Left lung (tissue), 4 donors: ENCODE measurements at regions not wholly inside any gene's neighbourhood (a gene's known extent, or its start where the extent isn't known, plus 50 kb on each side); places are given as distances from the start of the nearest gene placed in this dataset.

ENCODE experiments used
- ATAC-seq: fragments of 200-7000 bp; cut with Tn5 transposase; one replicate; pipeline ENCODE4 v1.9.1; 2020; ENCODE audit warnings: moderate library complexity
- DNase-seq, 4 donors: peaks; one replicate each; pipeline ENCODE4 v3.0.0-alpha.2; 2013 to 2020
- H3K27ac ChIP-seq, 2 donors: fragments of 200-600 bp; sonication (generic) in 1 of 2; one replicate each; pipeline versions ENCODE4 v1.5.0 to v1.8.0; 2020 to 2021
- H3K27me3 ChIP-seq, 2 donors: fragments of 200-600 bp; sonication (generic) in 1 of 2; one replicate each; pipeline versions ENCODE4 v1.5.0 to v1.8.0; 2020 to 2021
- H3K36me3 ChIP-seq, 2 donors: fragments of 200-600 bp; sonication (generic) in 1 of 2; one replicate each; pipeline versions ENCODE4 v1.5.0 to v1.8.0; 2020 to 2021
- H3K4me1 ChIP-seq, 2 donors: fragments of 200-600 bp; one replicate each; pipeline ENCODE4 v1.8.0; 2021
- H3K4me3 ChIP-seq, 2 donors: fragments of 200-600 bp; sonication (generic) in 1 of 2; one replicate each; pipeline versions ENCODE4 v1.5.0 to v1.8.0; 2020 to 2021; ENCODE audit warnings: mild to moderate bottlenecking in 1 of 2
- H3K9me3 ChIP-seq, 2 donors: fragments of 200-600 bp; sonication (generic) in 1 of 2; one replicate each; pipeline versions ENCODE4 v1.5.0 to v1.8.0; 2020 to 2021
- intact Hi-C, 2 donors: fragments of 100-400 bp; cut with DNase I; formaldehyde crosslinking; loops; one replicate each; pipeline versions ENCODE4 v1.11.2 to v1.14.2; 2022
- TF ChIP-seq, protein P1 (sequence below), 2 donors: fragments of 200-600 bp; sonication (generic) in 1 of 2; IDR thresholded peaks; one replicate each; pipeline versions ENCODE4 v1.5.0 to v1.8.0; 2021; ENCODE audit warnings: antibody characterized with exemption in 2 of 2
- donor health status: DM: no; HTN: yes; CAD: no.
- donor health status: DM: no; HTN: no; CAD: no.

DNA sequence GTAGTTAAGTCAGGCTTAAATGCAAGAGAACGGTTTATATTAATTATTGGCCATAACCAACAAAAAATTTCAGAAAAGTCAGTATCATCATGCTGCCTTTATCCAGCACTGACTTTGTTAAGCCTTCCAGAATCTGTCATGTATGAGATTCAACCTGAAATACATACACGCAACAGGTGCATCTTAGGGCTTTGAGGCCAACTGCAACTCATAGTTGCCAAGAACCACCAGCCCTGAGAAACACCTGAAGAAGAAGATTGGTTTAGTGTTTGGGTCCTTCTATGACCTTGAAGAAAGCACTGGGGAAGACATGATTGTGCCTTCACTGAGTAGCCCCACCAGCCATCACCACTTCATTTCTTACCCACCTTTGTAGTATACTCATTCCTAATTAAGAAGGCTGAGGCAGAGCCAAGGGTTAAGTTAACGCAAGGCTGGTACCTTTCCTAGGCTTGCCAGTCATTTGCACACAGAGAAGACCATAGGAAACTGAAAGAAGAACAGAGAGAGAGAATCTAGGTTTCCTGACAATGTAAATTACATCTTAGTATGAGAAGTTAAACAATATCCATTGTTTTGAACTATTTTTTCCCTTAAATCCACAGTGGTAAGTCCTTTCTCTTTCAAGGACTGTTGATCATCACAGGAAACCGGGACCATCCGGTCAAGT, 200.1 kb upstream of the PRKCQ start:
- TF ChIP-seq, protein P1, sequence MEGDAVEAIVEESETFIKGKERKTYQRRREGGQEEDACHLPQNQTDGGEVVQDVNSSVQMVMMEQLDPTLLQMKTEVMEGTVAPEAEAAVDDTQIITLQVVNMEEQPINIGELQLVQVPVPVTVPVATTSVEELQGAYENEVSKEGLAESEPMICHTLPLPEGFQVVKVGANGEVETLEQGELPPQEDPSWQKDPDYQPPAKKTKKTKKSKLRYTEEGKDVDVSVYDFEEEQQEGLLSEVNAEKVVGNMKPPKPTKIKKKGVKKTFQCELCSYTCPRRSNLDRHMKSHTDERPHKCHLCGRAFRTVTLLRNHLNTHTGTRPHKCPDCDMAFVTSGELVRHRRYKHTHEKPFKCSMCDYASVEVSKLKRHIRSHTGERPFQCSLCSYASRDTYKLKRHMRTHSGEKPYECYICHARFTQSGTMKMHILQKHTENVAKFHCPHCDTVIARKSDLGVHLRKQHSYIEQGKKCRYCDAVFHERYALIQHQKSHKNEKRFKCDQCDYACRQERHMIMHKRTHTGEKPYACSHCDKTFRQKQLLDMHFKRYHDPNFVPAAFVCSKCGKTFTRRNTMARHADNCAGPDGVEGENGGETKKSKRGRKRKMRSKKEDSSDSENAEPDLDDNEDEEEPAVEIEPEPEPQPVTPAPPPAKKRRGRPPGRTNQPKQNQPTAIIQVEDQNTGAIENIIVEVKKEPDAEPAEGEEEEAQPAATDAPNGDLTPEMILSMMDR (IDR thresholded peaks at IDR 0.05) = no peak
- intact Hi-C loops = no loop called here
- Histone ChIP-seq H3K27me3 (peaks cover 0 to 15% of the 10 kb centered on the region in 2 donors), H3K27ac (no peak overlapping the region), H3K9me3 (no peaks in the 10 kb centered on the region), H3K36me3 (no peaks in the 10 kb centered on the region), H3K4me1 (no peaks in the 10 kb centered on the region), H3K4me3 (no peak overlapping the region)
- DNase-seq (no peak), ATAC-seq (no peak)

DNA sequence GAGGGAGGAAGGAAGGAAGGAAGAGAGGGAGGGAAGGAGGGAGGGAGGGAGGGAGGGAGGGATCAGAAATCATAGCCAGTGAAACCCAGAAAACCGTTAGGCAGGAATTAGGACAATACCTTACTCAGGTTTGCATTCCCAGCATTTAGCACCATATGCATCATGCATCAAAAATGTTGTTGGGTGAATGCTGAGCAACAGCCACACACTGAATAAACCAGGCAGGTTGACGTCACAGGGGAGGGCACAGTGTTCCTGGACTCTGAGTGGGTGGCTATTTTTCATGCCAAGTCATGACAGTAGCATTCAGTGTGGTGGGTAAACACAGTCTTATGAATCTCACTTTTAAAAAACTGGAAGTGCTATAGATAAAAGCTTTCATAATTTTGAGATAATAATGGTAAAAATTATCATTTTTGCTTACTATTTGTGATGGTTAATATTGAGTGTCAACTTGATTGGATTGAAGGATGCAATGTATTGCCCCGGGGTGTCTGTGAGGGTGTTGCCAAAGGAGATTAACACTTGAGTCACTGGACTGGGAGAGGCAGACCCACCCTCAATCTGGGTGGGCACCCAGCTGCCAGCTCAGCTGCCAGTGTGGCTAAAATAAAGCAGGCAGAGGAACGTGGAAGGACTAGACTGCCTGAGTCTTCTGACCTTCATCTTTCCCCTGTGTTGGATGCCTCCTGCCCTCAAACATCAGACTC, 199.1 kb upstream of the PRKCQ start:
- DNase-seq (no peak), ATAC-seq (peak; percentile 85)
- Histone ChIP-seq H3K27me3 (peaks cover 0 to 19% of the 10 kb centered on the region in 2 donors), H3K4me1 (no peaks in the 10 kb centered on the region), H3K9me3 (no peaks in the 10 kb centered on the region), H3K36me3 (no peaks in the 10 kb centered on the region), H3K4me3 (no peak overlapping the region), H3K27ac (no peak overlapping the region)
- TF ChIP-seq, protein P1 (IDR thresholded peaks at IDR 0.05) = no peak
- intact Hi-C loops = no loop called here

DNA sequence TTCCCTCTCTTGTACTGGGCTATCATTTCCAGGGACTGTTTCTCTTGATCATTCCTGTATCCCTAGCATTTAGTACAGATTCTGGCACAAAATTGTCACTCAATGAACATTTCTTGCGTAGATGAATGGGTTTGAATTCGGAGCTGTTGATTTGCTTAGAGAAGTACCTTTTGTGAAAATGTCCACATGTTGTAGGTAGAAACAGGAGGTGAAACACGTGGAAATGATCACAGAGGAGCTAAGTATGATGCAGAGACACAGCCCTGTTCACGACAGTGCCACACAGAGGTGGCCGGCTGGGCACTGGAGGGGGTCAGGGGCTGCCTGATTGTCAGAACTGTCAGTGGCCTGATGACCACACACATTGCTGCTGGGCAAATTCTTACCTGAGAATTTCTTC, 196.1 kb upstream of the PRKCQ start:
- TF ChIP-seq, protein P1 (IDR thresholded peaks at IDR 0.05) = no peak
- no peak for DNase-seq
- no peaks in the 10 kb centered on the region for H3K9me3 ChIP-seq

DNA sequence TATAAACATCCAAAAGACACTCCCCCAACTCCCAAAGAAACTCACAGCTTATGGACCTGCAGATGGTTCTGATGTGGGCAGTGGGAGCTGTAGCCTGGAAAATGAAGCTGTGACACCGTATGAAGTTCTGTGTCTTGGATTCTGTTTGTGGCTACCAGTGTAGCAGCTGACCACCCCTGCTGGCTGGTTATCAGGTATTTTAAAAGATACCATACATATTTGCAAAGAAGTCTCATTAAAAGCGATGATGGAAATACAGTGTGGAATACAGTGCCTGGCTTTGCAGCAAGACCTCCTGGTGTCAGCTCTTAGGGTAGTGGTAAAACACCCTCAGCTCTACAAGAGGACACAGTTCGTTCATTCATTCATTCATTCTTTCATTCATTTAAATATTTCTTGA, 194.3 kb upstream of the PRKCQ start:
- DNase-seq (no peak), ATAC-seq (no peak)
- TF ChIP-seq, protein P1 (IDR thresholded peaks at IDR 0.05) = no peak
- intact Hi-C loops = no loop called here
- Histone ChIP-seq H3K9me3 (peaks cover 0 to 2% of the 10 kb centered on the region in 2 donors), H3K27me3 (peaks cover 0 to 19% of the 10 kb centered on the region in 2 donors), H3K27ac (no peak overlapping the region), H3K4me1 (no peaks in the 10 kb centered on the region), H3K36me3 (no peaks in the 10 kb centered on the region), H3K4me3 (no peak overlapping the region)

More for the DNA sequence above, 196.1 kb upstream of the PRKCQ start:
- Histone ChIP-seq H3K36me3 (no peaks in the 10 kb centered on the region), H3K27ac (no peak overlapping the region), H3K27me3 (peaks cover 0 to 19% of the 10 kb centered on the region in 2 donors), H3K4me3 (no peak overlapping the region), H3K4me1 (no peaks in the 10 kb centered on the region)
- ATAC-seq = no peak
- intact Hi-C loops = no loop called here

DNA sequence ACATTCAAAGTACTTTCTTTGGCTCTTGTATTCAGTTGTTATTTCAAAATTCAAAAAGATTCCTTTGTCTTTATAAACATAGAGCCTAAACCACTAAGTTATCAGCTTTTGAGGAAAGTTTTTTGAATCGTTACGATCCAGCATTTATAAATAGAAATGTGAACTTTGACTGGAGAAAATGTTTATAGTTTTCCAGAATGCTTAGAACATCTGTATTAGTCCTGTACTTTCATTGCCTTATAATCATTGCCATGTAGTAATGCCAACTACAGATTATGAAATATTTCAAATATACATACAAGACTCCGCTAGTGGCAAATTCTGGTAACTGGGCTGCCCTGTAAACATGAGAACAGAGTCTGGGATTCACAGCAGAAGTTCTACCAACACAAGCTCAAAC, 191.3 kb upstream of the PRKCQ start:
- TF ChIP-seq, protein P1 (IDR thresholded peaks at IDR 0.05) = no peak
- Histone ChIP-seq H3K27me3 (peaks cover 0 to 23% of the 10 kb centered on the region in 2 donors), H3K9me3 (peaks cover 0 to 2% of the 10 kb centered on the region in 2 donors), H3K36me3 (no peaks in the 10 kb centered on the region), H3K4me3 (no peak overlapping the region), H3K27ac (no peak overlapping the region), H3K4me1 (no peaks in the 10 kb centered on the region)
- DNase-seq (peak in 2 of 4 donors; percentile 35 to 50), ATAC-seq (no peak)
- intact Hi-C loops = no loop called here
